BJ (cell line): ENCODE measurements at regions not wholly inside any gene's neighbourhood (a gene's known extent, or its start where the extent isn't known, plus 50 kb on each side); places are given as distances from the start of the nearest gene placed in this dataset.
"Not testable (repeated sequence)": the region's sequence is repeated elsewhere in the genome, so short reads cannot be mapped to it uniquely, and the experiment has no call there.

ENCODE experiments used
- CTCF ChIA-PET: fragments of 350-600 bp; formaldehyde crosslinking; extraction: SDS; loops from one replicate; lab custom pipeline; 2021; ENCODE audit warnings: antibody characterized with exemption, inconsistent platforms; lab: Yijun Ruan, JAX
- POLR2A ChIA-PET: fragments of 300-600 bp; sonication (Branson Sonifier 250); formaldehyde crosslinking; extraction: SDS; loops from one replicate; lab custom pipeline; 2021; ENCODE audit warnings: antibody characterized with exemption; lab: Charles Lee
- DNase-seq: peaks from one replicate; pipeline ENCODE4 v3.0.0-alpha.2; 2011; ENCODE audit warnings: low read depth
- H3K27me3 ChIP-seq: 2 replicates; pipeline ENCODE4 v1.6.0; 2011; ENCODE audit warnings: low read length; ENCODE audit not compliant: control insufficient read depth, insufficient read depth
- H3K36me3 ChIP-seq: 2 replicates; pipeline ENCODE4 v1.5.1; 2011; ENCODE audit warnings: low read length; ENCODE audit not compliant: control insufficient read depth, insufficient read depth
- H3K4me3 ChIP-seq: 2 replicates; pipeline ENCODE4 v1.5.1; 2011; ENCODE audit warnings: low read depth, mild to moderate bottlenecking, control low read depth, low read length
- TF ChIP-seq, protein P1 (sequence below): IDR thresholded peaks from 2 replicates; pipeline ENCODE4 v1.5.1; 2011; ENCODE audit warnings: low read depth, mild to moderate bottlenecking, control low read depth, inconsistent platforms, low read length, moderate library complexity; ENCODE audit not compliant: insufficient read depth

DNA sequence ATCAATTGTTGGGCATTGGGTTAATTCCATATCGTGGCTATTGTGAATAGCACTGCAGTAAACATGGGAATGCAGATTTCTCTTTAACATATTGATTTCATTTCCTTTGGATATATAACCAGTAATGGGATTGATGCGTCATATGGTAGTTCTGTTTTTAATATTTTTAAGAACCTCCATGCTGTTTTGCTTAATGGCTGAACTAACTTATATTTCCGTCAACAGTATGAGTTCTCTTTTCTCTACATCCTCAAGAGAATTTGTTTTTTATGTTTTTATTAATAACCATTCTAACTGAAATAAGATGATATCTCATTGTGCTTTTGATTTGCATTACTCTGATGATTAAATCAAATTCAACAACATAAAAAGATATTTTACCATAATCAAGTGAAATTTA, 228.5 kb upstream of the FSIP2 start:
- Histone ChIP-seq H3K36me3 (no peaks in the 10 kb centered on the region), H3K27me3 (no peaks in the 10 kb centered on the region), H3K4me3 (no peak overlapping the region)
- TF ChIP-seq, protein P1, sequence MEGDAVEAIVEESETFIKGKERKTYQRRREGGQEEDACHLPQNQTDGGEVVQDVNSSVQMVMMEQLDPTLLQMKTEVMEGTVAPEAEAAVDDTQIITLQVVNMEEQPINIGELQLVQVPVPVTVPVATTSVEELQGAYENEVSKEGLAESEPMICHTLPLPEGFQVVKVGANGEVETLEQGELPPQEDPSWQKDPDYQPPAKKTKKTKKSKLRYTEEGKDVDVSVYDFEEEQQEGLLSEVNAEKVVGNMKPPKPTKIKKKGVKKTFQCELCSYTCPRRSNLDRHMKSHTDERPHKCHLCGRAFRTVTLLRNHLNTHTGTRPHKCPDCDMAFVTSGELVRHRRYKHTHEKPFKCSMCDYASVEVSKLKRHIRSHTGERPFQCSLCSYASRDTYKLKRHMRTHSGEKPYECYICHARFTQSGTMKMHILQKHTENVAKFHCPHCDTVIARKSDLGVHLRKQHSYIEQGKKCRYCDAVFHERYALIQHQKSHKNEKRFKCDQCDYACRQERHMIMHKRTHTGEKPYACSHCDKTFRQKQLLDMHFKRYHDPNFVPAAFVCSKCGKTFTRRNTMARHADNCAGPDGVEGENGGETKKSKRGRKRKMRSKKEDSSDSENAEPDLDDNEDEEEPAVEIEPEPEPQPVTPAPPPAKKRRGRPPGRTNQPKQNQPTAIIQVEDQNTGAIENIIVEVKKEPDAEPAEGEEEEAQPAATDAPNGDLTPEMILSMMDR = no peak
- DNase-seq = no peak
- CTCF ChIA-PET = no interaction called here
- POLR2A ChIA-PET = no interaction called here

DNA sequence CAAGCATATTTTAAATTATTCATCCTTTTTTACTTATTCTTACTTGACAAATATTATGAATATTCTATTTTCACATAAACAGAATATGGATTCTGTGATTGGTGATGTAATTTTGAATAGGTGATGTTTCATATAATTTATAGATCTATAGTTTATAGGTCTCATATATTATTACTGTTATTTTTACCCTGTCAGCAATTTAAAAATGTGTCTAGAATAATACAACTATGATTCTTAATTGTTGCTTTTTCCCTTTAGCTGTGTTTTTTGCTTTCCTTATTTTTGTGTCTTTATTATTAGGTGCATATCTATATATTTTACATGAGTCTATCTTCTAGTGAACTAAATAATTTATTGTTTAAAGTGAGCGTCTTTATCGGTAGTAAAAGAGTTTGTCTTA, 226.7 kb upstream of the FSIP2 start:
- POLR2A ChIA-PET = no interaction called here
- Histone ChIP-seq H3K27me3 (no peaks in the 10 kb centered on the region), H3K36me3 (no peaks in the 10 kb centered on the region), H3K4me3 (no peak overlapping the region)
- CTCF ChIA-PET = no interaction called here
- TF ChIP-seq, protein P1 = no peak
- DNase-seq = no peak

DNA sequence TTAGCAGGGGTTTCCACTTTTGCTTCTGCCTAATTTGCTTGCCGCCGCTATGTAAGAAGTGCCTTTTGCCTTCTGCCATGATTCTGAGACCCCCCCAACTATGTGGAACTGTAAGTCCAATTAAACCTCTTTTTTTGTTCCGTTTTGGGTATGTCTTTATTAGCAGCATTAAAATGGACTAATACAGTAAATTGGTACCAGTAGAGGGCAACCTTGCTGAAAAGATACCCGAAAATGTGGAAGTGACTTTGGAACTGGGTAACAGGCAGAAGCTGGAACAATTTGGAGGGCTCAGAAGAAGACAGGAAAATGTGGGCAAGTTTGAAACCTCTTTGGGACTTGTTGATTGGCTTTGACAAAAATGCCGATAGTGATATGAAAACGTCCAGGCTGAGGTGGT, 216.1 kb upstream of the FSIP2 start:
- no peaks in the 10 kb centered on the region for H3K36me3 ChIP-seq
- DNase-seq = no peak
- ChIA-PET CTCF (no interaction called here), POLR2A (no interaction called here)
- H3K27me3 ChIP-seq = no peaks in the 10 kb centered on the region
- no peak overlapping the region for H3K4me3 ChIP-seq
- TF ChIP-seq, protein P1 = no peak

DNA sequence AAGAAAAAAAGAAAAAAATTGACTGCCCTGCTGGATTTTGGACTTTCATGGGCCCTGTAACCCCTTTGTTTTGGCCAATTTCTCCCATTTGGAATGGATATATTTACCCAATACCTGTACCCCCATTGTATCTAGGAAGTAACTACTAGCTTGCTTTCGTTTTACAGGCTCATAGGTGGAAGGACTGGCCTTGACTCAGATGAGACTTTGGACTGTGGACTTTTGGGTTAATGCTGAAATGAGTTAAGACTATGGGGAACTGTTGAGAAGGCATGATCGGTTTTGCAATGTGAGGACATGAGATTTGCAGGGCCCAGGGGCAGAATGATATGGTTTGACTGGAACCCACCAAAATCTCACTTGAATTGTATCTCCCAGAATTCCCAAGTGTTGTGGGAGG, 214.4 kb upstream of the FSIP2 start:
- DNase-seq, H3K27me3 ChIP-seq, H3K36me3 ChIP-seq, POLR2A ChIA-PET, H3K4me3 ChIP-seq, CTCF ChIA-PET: not testable (repeated sequence)

DNA sequence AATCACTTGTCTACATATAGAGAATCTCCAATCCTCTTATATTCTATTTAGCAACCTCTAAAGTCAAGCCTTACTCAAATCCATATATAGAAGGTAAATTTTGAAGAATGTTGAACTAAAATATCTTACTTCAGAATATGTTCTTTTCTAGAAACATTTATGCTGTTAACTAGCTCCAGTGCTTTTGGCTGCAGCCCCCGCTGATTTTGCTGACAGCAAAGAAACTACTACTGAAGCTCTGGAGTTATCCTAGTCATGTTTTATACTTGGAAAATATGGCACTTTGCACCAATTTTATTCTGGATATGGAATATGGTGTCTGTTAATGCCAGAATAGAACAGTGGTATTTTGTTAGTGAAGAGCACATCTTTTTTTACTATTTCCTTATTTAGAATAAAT, 212.4 kb upstream of the FSIP2 start:
- ChIA-PET CTCF (no interaction called here), POLR2A (no interaction called here)
- TF ChIP-seq, protein P1 = no peak
- Histone ChIP-seq H3K36me3 (no peaks in the 10 kb centered on the region), H3K27me3 (no peaks in the 10 kb centered on the region), H3K4me3 (no peak overlapping the region)
- DNase-seq = no peak

DNA sequence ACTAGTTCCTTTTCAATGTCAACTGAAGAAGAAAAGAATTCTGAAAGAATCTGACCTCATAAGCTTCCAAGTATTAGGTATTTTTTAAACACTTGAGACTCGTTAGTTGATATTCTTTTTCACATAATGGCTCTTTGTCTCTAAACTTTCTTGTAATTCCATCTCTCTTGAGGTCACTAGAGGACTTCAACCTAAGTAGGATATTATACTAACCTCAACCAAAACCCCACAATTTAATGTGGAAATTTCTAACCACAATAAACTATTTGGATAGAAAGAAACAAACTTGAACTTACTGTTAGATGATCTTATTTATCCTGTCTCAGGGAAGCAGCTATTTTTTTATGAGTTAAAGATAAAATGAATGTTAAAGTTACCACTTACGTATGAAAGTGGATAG, 206.9 kb upstream of the FSIP2 start:
- Histone ChIP-seq H3K36me3 (no peaks in the 10 kb centered on the region), H3K4me3 (no peak overlapping the region), H3K27me3 (no peaks in the 10 kb centered on the region)
- DNase-seq = no peak
- ChIA-PET POLR2A (no interaction called here), CTCF (no interaction called here)
- TF ChIP-seq, protein P1 = no peak
